ENCODE measurements at regions not wholly inside any gene's neighbourhood (a gene's known extent, or its start where the extent isn't known, plus 50 kb on each side); places are given as distances from the start of the nearest gene placed in this dataset.

GRCh38 chr5:171712616-171713015, 73.0 kb upstream of the SMIM23 start:
- TF ChIP-seq EZH2 (IDR thresholded peaks at IDR 0.05; ENCODE audit: insufficient read depth, poor library complexity, severe bottlenecking) (no peak), EZH2phosphoT487 (IDR thresholded peaks at IDR 0.05; ENCODE audit: insufficient read depth, low read depth) (no peak)

Data from GM23248 (cell line).